ENCODE measurements at regions not wholly inside any gene's neighbourhood (a gene's known extent, or its start where the extent isn't known, plus 50 kb on each side); places are given as distances from the start of the nearest gene placed in this dataset.

DNA sequence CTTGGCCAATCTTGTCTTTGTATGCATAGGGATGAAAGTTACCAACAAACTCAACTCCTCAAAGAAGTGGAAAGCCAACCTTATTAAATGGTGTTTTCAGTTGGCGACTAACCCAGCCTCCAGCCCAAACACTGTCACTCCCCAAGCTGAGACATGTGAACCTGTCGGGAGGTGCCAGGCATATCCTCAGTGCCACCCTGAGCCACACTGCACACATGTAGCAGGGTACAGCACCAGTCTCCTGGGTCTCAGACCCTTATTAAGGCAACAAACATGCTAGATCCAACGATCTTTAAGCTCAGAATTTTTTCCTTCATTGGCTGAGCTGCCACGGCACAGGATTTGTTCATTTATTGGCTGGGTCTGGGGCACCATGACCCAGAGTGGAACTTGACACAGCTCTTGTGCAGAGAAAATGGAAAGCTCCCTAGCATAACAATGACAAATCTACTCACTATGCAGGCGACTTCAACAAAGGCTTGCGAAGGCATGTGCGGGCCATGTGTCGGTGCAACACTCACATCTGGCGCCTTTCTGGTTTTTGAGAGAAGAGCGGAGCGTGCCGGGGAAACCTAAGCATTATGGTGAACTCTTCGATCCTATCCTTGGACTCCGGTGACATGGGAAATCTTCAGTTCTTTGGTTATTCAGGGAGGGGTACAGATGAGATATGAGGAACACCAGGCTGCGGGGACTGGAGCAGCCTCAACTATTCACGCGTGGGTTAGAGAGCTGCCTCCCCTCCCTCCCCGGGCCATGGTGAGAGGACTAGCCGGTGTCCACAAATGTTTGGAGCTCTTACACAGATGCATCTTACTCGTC, 190.1 kb downstream of the FAM43A start:
- TF ChIP-seq POLR2A (IDR thresholded peaks at IDR 0.05; ENCODE audit: low read length) = no peak
- no peak for TF ChIP-seq EP300 (IDR thresholded peaks at IDR 0.05)
- TF ChIP-seq RAD21 (conservative IDR thresholded peaks at IDR 0.05 in 1 of 2, IDR thresholded peaks at IDR 0.05 in 1 of 2) = no peak
- TF ChIP-seq, protein P1, sequence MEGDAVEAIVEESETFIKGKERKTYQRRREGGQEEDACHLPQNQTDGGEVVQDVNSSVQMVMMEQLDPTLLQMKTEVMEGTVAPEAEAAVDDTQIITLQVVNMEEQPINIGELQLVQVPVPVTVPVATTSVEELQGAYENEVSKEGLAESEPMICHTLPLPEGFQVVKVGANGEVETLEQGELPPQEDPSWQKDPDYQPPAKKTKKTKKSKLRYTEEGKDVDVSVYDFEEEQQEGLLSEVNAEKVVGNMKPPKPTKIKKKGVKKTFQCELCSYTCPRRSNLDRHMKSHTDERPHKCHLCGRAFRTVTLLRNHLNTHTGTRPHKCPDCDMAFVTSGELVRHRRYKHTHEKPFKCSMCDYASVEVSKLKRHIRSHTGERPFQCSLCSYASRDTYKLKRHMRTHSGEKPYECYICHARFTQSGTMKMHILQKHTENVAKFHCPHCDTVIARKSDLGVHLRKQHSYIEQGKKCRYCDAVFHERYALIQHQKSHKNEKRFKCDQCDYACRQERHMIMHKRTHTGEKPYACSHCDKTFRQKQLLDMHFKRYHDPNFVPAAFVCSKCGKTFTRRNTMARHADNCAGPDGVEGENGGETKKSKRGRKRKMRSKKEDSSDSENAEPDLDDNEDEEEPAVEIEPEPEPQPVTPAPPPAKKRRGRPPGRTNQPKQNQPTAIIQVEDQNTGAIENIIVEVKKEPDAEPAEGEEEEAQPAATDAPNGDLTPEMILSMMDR (IDR thresholded peaks at IDR 0.05) = no peak
- no peak for TF ChIP-seq MAFK (IDR thresholded peaks at IDR 0.05; ENCODE audit: partially characterized antibody)
- no peak for TF ChIP-seq MAZ (IDR thresholded peaks at IDR 0.05; ENCODE audit: borderline replicate concordance, low read depth, low read length)
- TF ChIP-seq JUN (IDR thresholded peaks at IDR 0.05) = no peak
- TF ChIP-seq HOXA7 (CRISPR knock-in tag; IDR thresholded peaks at IDR 0.05) = no peak
- no peak for TF ChIP-seq CHD2 (IDR thresholded peaks at IDR 0.05; ENCODE audit: low read length, partially characterized antibody)
- TF ChIP-seq CBX8 (IDR thresholded peaks at IDR 0.05) = no peak
- TF ChIP-seq CEBPB (IDR thresholded peaks at IDR 0.05) = no peak
- no peak for TF ChIP-seq NPAS2 (CRISPR knock-in tag; IDR thresholded peaks at IDR 0.05; ENCODE audit: borderline replicate concordance)
- TF ChIP-seq RNF2 (IDR thresholded peaks at IDR 0.05; ENCODE audit: borderline replicate concordance, low read depth) = no peak

Data from A549 (cell line).